Fibroblast of the aortic adventitia (primary cell): ENCODE measurements at regions not wholly inside any gene's neighbourhood (a gene's known extent, or its start where the extent isn't known, plus 50 kb on each side); places are given as distances from the start of the nearest gene placed in this dataset.

Source experiments
- DNase-seq: peaks from one replicate; pipeline ENCODE4 v3.0.0-alpha.2; 2010; ENCODE audit warnings: low read depth
- H3K4me3 ChIP-seq: 2 replicates; pipeline ENCODE4 v1.5.1; 2011; ENCODE audit warnings: low read depth, mild to moderate bottlenecking, control low read depth, low read length, moderate library complexity
- CTCF ChIP-seq: IDR thresholded peaks from 2 replicates; pipeline ENCODE4 v1.5.1; 2011; ENCODE audit warnings: mild to moderate bottlenecking, low read length, control low read depth, inconsistent platforms; ENCODE audit not compliant: insufficient read depth

- no peak for TF ChIP-seq CTCF
- no peak overlapping the region for H3K4me3 ChIP-seq
- no peak for DNase-seq
These were observed 160.2 kb upstream of the LMNTD1 start for GRCh38 chr12:25713264-25713663.

GRCh38 chr12:25714198-25714984 is 161.3 kb upstream of the LMNTD1 start:
- peak; percentile 26 for DNase-seq
- H3K4me3 ChIP-seq: no peak overlapping the region
- no peak for TF ChIP-seq CTCF

GRCh38 chr12:25715102-25715501 is 162.0 kb upstream of the LMNTD1 start:
- DNase-seq: peak; percentile 89
- TF ChIP-seq CTCF: no peak
- no peak overlapping the region for H3K4me3 ChIP-seq

GRCh38 chr12:25716842-25717241 is 163.8 kb upstream of the LMNTD1 start:
- TF ChIP-seq CTCF: no peak
- DNase-seq: peak; percentile 36
- no peak overlapping the region for H3K4me3 ChIP-seq

- no peak for TF ChIP-seq CTCF
- no peak for DNase-seq
These were observed 164.5 kb upstream of the LMNTD1 start for GRCh38 chr12:25717552-25717951.

GRCh38 chr12:25718081-25718731 is 165.1 kb upstream of the LMNTD1 start:
- DNase-seq: peak; percentile 62
- H3K4me3 ChIP-seq: no peak overlapping the region
- no peak for TF ChIP-seq CTCF

More at GRCh38 chr12:25717552-25717951, 164.5 kb upstream of the LMNTD1 start:
- no peak overlapping the region for H3K4me3 ChIP-seq
